HAP-1 (cell line): ENCODE measurements at regions not wholly inside any gene's neighbourhood (a gene's known extent, or its start where the extent isn't known, plus 50 kb on each side); places are given as distances from the start of the nearest gene placed in this dataset.
"Not testable (repeated sequence)": the region's sequence is repeated elsewhere in the genome, so short reads cannot be mapped to it uniquely, and the experiment has no call there.

Source experiments
- DNase-seq, 2 experiments: peaks; one replicate each; pipeline ENCODE4 v3.0.0-alpha.2; 2016 to 2020; ENCODE audit warnings: low spot score in 2 of 2
- H3K27me3 ChIP-seq: fragments of 250-450 bp; sonication (Bioruptor Pico); 2 replicates; pipeline ENCODE4 v1.5.1; 2020; ENCODE audit warnings: low read depth, mild to moderate bottlenecking, moderate library complexity
- H3K36me3 ChIP-seq: fragments of 250-450 bp; sonication (Bioruptor Pico); replicated peaks from 2 replicates; pipeline ENCODE4 v1.5.1; 2020; ENCODE audit warnings: mild to moderate bottlenecking
- H3K4me1 ChIP-seq: fragments of 250-450 bp; sonication (Bioruptor Pico); 2 replicates; pipeline ENCODE4 v1.5.1; 2020; ENCODE audit warnings: mild to moderate bottlenecking
- H3K4me3 ChIP-seq: fragments of 250-450 bp; sonication (Bioruptor Pico); 2 replicates; pipeline ENCODE4 v1.5.1; 2020; ENCODE audit warnings: mild to moderate bottlenecking, moderate library complexity
- H3K9me3 ChIP-seq: fragments of 250-450 bp; sonication (Bioruptor Pico); 2 replicates; pipeline ENCODE4 v1.5.1; 2020; ENCODE audit warnings: mild to moderate bottlenecking, moderate library complexity
- in situ Hi-C: fragments of 300-500 bp; cut with MboI; formaldehyde crosslinking; loops from 3 replicates; pipeline ENCODE4 v1.14.3; 2020; ENCODE audit warnings: low sequenced_read_pairs, inconsistent platforms, mixed read lengths

- Histone ChIP-seq H3K36me3 (no peaks in the 10 kb centered on the region), H3K4me1 (no peaks in the 10 kb centered on the region), H3K4me3 (no peak overlapping the region), H3K9me3 (no peaks in the 10 kb centered on the region), H3K27me3 (no peaks in the 10 kb centered on the region)
- DNase-seq: no peak
- in situ Hi-C loops: no loop called here
These were observed 173.4 kb downstream of the NDUFS4 start for GRCh38 chr5:53733853-53734252.

- H3K36me3 ChIP-seq: no peaks in the 10 kb centered on the region
- no peaks in the 10 kb centered on the region for H3K27me3 ChIP-seq
- H3K9me3 ChIP-seq: no peaks in the 10 kb centered on the region
- no peak overlapping the region for H3K4me3 ChIP-seq
- in situ Hi-C loops: no loop called here
- no peak for DNase-seq
- H3K4me1 ChIP-seq: no peaks in the 10 kb centered on the region
These were observed 177.7 kb downstream of the NDUFS4 start for GRCh38 chr5:53738105-53738504.

GRCh38 chr5:53739111-53739510 is 178.7 kb downstream of the NDUFS4 start:
- H3K36me3 ChIP-seq: no peaks in the 10 kb centered on the region
- no peaks in the 10 kb centered on the region for H3K27me3 ChIP-seq
- in situ Hi-C loops: no loop called here
- DNase-seq: no peak
- H3K4me1 ChIP-seq: no peaks in the 10 kb centered on the region
- no peaks in the 10 kb centered on the region for H3K9me3 ChIP-seq
- H3K4me3 ChIP-seq: no peak overlapping the region

- in situ Hi-C loops: no loop called here
- Histone ChIP-seq H3K36me3 (no peaks in the 10 kb centered on the region), H3K4me3 (no peak overlapping the region), H3K9me3 (no peaks in the 10 kb centered on the region), H3K4me1 (no peaks in the 10 kb centered on the region), H3K27me3 (no peaks in the 10 kb centered on the region)
- no peak for DNase-seq
These were observed 189.2 kb downstream of the NDUFS4 start for GRCh38 chr5:53749621-53750020.

- H3K4me1 ChIP-seq, H3K9me3 ChIP-seq, in situ Hi-C loops, H3K36me3 ChIP-seq, H3K4me3 ChIP-seq, DNase-seq, H3K27me3 ChIP-seq: not testable (repeated sequence)
These were observed 191.8 kb downstream of the NDUFS4 start for GRCh38 chr5:53752282-53752681.

- Histone ChIP-seq H3K36me3 (no peaks in the 10 kb centered on the region), H3K9me3 (no peaks in the 10 kb centered on the region), H3K27me3 (no peaks in the 10 kb centered on the region), H3K4me1 (no peaks in the 10 kb centered on the region), H3K4me3 (no peak overlapping the region)
- in situ Hi-C loops: no loop called here
- DNase-seq: no peak
These were observed 206.2 kb downstream of the NDUFS4 start for GRCh38 chr5:53766673-53767072.

- H3K4me1 ChIP-seq: no peaks in the 10 kb centered on the region
- H3K27me3 ChIP-seq: no peaks in the 10 kb centered on the region; the same call in 1 of the 2 replicates
- in situ Hi-C loops: no loop called here
- DNase-seq: no peak
- no peak overlapping the region for H3K4me3 ChIP-seq
- H3K36me3 ChIP-seq: no peaks in the 10 kb centered on the region
- no peaks in the 10 kb centered on the region for H3K9me3 ChIP-seq
These were observed 217.6 kb downstream of the NDUFS4 start for GRCh38 chr5:53777864-53778618.

- Histone ChIP-seq H3K4me3 (no peak overlapping the region), H3K4me1 (no peaks in the 10 kb centered on the region), H3K36me3 (no peaks in the 10 kb centered on the region), H3K9me3 (no peaks in the 10 kb centered on the region), H3K27me3 (no peaks in the 10 kb centered on the region; the same call in 1 of the 2 replicates)
- in situ Hi-C loops: no loop called here
- DNase-seq: no peak
These were observed 219.1 kb downstream of the NDUFS4 start for GRCh38 chr5:53779541-53779981.

- Histone ChIP-seq H3K9me3 (no peaks in the 10 kb centered on the region), H3K4me3 (no peak overlapping the region), H3K27me3 (no peaks in the 10 kb centered on the region; the same call in 1 of the 2 replicates), H3K36me3 (no peaks in the 10 kb centered on the region), H3K4me1 (no peaks in the 10 kb centered on the region)
- in situ Hi-C loops: no loop called here
- DNase-seq: peak; percentile 14 to 18
These were observed 222.2 kb downstream of the NDUFS4 start for GRCh38 chr5:53782620-53783019.

GRCh38 chr5:53783624-53784228 is 223.3 kb downstream of the NDUFS4 start:
- in situ Hi-C loops: no loop called here
- Histone ChIP-seq H3K4me3 (no peak overlapping the region), H3K36me3 (no peaks in the 10 kb centered on the region), H3K9me3 (no peaks in the 10 kb centered on the region), H3K4me1 (no peaks in the 10 kb centered on the region), H3K27me3 (no peaks in the 10 kb centered on the region; the same call in 1 of the 2 replicates)
- DNase-seq: no peak

- no peak for DNase-seq
- Histone ChIP-seq H3K36me3 (no peaks in the 10 kb centered on the region), H3K4me1 (no peaks in the 10 kb centered on the region), H3K9me3 (no peaks in the 10 kb centered on the region), H3K27me3 (no peaks in the 10 kb centered on the region; the same call in 1 of the 2 replicates), H3K4me3 (no peak overlapping the region)
- in situ Hi-C loops: no loop called here
These were observed 224.2 kb downstream of the NDUFS4 start for GRCh38 chr5:53784596-53784995.

GRCh38 chr5:53785924-53786323 is 225.5 kb downstream of the NDUFS4 start:
- no peaks in the 10 kb centered on the region; the same call in 1 of the 2 replicates for H3K27me3 ChIP-seq
- in situ Hi-C loops: no loop called here
- no peaks in the 10 kb centered on the region for H3K36me3 ChIP-seq
- DNase-seq: no peak
- H3K4me3 ChIP-seq: no peak overlapping the region
- H3K9me3 ChIP-seq: no peaks in the 10 kb centered on the region
- no peaks in the 10 kb centered on the region for H3K4me1 ChIP-seq

GRCh38 chr5:53790026-53790425 is 229.6 kb downstream of the NDUFS4 start:
- DNase-seq: no peak
- Histone ChIP-seq H3K4me3 (no peak overlapping the region), H3K4me1 (no peaks in the 10 kb centered on the region), H3K27me3 (no peaks in the 10 kb centered on the region), H3K9me3 (no peaks in the 10 kb centered on the region), H3K36me3 (no peaks in the 10 kb centered on the region)
- in situ Hi-C loops: no loop called here

- no peaks in the 10 kb centered on the region; the same call in 1 of the 2 replicates for H3K27me3 ChIP-seq
- no peaks in the 10 kb centered on the region for H3K9me3 ChIP-seq
- DNase-seq: no peak
- in situ Hi-C loops: no loop called here
- no peaks in the 10 kb centered on the region for H3K36me3 ChIP-seq
- no peaks in the 10 kb centered on the region for H3K4me1 ChIP-seq
- H3K4me3 ChIP-seq: no peak overlapping the region
These were observed 231.9 kb downstream of the NDUFS4 start for GRCh38 chr5:53792338-53792737.
